GM19238 (cell line): ENCODE measurements at regions not wholly inside any gene's neighbourhood (a gene's known extent, or its start where the extent isn't known, plus 50 kb on each side); places are given as distances from the start of the nearest gene placed in this dataset.
"Not testable (repeated sequence)": the region's sequence is repeated elsewhere in the genome, so short reads cannot be mapped to it uniquely, and the experiment has no call there.

ENCODE experiments used
- DNase-seq: peaks from one replicate; pipeline ENCODE4 v3.0.0; 2011; ENCODE audit warnings: low spot score; ENCODE audit not compliant: insufficient read length

- DNase-seq, result no peak
Measured at GRCh38 chr7:79782256-79782655, 328.8 kb upstream of the MAGI2 start.

GRCh38 chr7:79781716-79782115, 328.2 kb upstream of the MAGI2 start:
- no peak for DNase-seq

GRCh38 chr7:79778786-79779770, 325.6 kb upstream of the MAGI2 start:
- no peak for DNase-seq

GRCh38 chr7:79775911-79776310, 322.4 kb upstream of the MAGI2 start:
- no peak for DNase-seq

- DNase-seq, result no peak
Measured at GRCh38 chr7:79774150-79774549, 320.7 kb upstream of the MAGI2 start.

- no peak for DNase-seq
Measured at GRCh38 chr7:79770970-79771369, 317.5 kb upstream of the MAGI2 start.

- DNase-seq, result no peak
Measured at GRCh38 chr7:79770063-79770462, 316.6 kb upstream of the MAGI2 start.

- DNase-seq, result not testable (repeated sequence)
Measured at GRCh38 chr7:79767876-79768560, 314.6 kb upstream of the MAGI2 start.

- DNase-seq, result not testable (repeated sequence)
Measured at GRCh38 chr7:79767192-79767591, 313.7 kb upstream of the MAGI2 start.

GRCh38 chr7:79761876-79762429, 308.5 kb upstream of the MAGI2 start:
- DNase-seq, result no peak

GRCh38 chr7:79750941-79751340, 297.5 kb upstream of the MAGI2 start:
- DNase-seq, result not testable (repeated sequence)

GRCh38 chr7:79749856-79750255, 296.4 kb upstream of the MAGI2 start:
- DNase-seq, result no peak

GRCh38 chr7:79741684-79742083, 288.2 kb upstream of the MAGI2 start:
- no peak for DNase-seq

- DNase-seq, result no peak
Measured at GRCh38 chr7:79740076-79740475, 286.6 kb upstream of the MAGI2 start.

GRCh38 chr7:79739036-79739709, 285.7 kb upstream of the MAGI2 start:
- DNase-seq, result not testable (repeated sequence)

GRCh38 chr7:79736418-79736817, 283.0 kb upstream of the MAGI2 start:
- DNase-seq, result no peak

- no peak for DNase-seq
Measured at GRCh38 chr7:79735012-79735411, 281.5 kb upstream of the MAGI2 start.

- no peak for DNase-seq
Measured at GRCh38 chr7:79734181-79734580, 280.7 kb upstream of the MAGI2 start.

GRCh38 chr7:79732535-79732934, 279.1 kb upstream of the MAGI2 start:
- no peak for DNase-seq

- DNase-seq, result no peak
Measured at GRCh38 chr7:79730971-79731370, 277.5 kb upstream of the MAGI2 start.

- no peak for DNase-seq
Measured at GRCh38 chr7:79723833-79724618, 270.6 kb upstream of the MAGI2 start.
